ENCODE measurements at regions not wholly inside any gene's neighbourhood (a gene's known extent, or its start where the extent isn't known, plus 50 kb on each side); places are given as distances from the start of the nearest gene placed in this dataset.

GRCh38 chr14:98204139-98204538 lies 1067.9 kb downstream of the BCL11B start:
- Histone ChIP-seq H2AFZ (ENCODE audit: low read length) (no peak overlapping the region), H3K4me3 (replicated peaks in 1 of 3; ENCODE audit: insufficient read depth in 1 of 3, low read depth in 2 of 3, low read length in 3 of 3) (no peak overlapping the region), H3K27me3 (ENCODE audit: control insufficient read depth in 1 of 2, insufficient read depth in 2 of 2, low read length in 2 of 2) (no peaks in the 10 kb centered on the region), H4K20me1 (ENCODE audit: insufficient read depth, low read length) (no peaks in the 10 kb centered on the region), H3K27ac (ENCODE audit: extremely low read length, insufficient read depth, low read length) (no peak overlapping the region), H3K36me3 (replicated peaks in 1 of 2; ENCODE audit: control insufficient read depth in 1 of 2, insufficient read depth in 2 of 2, low read length in 2 of 2) (no peaks in the 10 kb centered on the region), H3K4me2 (ENCODE audit: low read depth, low read length) (no peak overlapping the region), H3K9me3 (ENCODE audit: low read length) (peaks cover 86% of the 10 kb centered on the region), H3K9ac (ENCODE audit: insufficient read depth, low read depth, low read length) (no peak overlapping the region), H3K4me1 (ENCODE audit: insufficient read depth, low read length) (no peaks in the 10 kb centered on the region), H3K79me2 (ENCODE audit: insufficient read depth, low read length) (no peaks in the 10 kb centered on the region)
- ATAC-seq (no peak), FAIRE-seq (no peak), DNase-seq (ENCODE audit: low spot score) (no peak)
- BruUV-seq (replicated peaks) = no TSS peak
- intact Hi-C loops (cut with micrococcal nuclease; ENCODE audit: unreplicated experiment) = no loop called here
- TF ChIP-seq ZNF546 (CRISPR knock-in tag; conservative IDR thresholded peaks at IDR 0.05) = no peak
- TF ChIP-seq KDM3A (CRISPR knock-in tag; IDR thresholded peaks at IDR 0.05; ENCODE audit: low read depth) = no peak
- TF ChIP-seq PRDM10 (CRISPR knock-in tag; IDR thresholded peaks at IDR 0.05; ENCODE audit: low read depth) = no peak
- TF ChIP-seq ZMYM4 (CRISPR knock-in tag; IDR thresholded peaks at IDR 0.05) = no peak
- no peak for TF ChIP-seq FOXK2 (IDR thresholded peaks at IDR 0.05)
- no peak for TF ChIP-seq BRCA1 (CRISPR knock-in tag; IDR thresholded peaks at IDR 0.05)
- TF ChIP-seq ZNF343 (CRISPR knock-in tag; IDR thresholded peaks at IDR 0.05) = no peak
- no peak for TF ChIP-seq EEA1 (CRISPR knock-in tag; IDR thresholded peaks at IDR 0.05; ENCODE audit: borderline replicate concordance)
- TF ChIP-seq POGZ (CRISPR knock-in tag; IDR thresholded peaks at IDR 0.05) = no peak
- TF ChIP-seq TRIM22 (IDR thresholded peaks at IDR 0.05) = no peak
- in situ Hi-C loops (cut with HindIII; ENCODE audit: extremely low pct_ligation_motif_present, low pct_unique_long_range_greater_than_20kb) = no loop called here
- ChIA-PET POLR2A (no interaction called here), CTCF (ENCODE audit: low intra/inter-chr PET ratio, low total read pairs) (no interaction called here)
- 2% methylated on average over 3 of the region's 3 CpGs for WGBS (ENCODE audit: low lambda C conversion rate)

All from HepG2 (cell line).